Gastroesophageal sphincter (tissue), 4 donors: ENCODE measurements at regions not wholly inside any gene's neighbourhood (a gene's known extent, or its start where the extent isn't known, plus 50 kb on each side); places are given as distances from the start of the nearest gene placed in this dataset.
"Not testable (repeated sequence)": the region's sequence is repeated elsewhere in the genome, so short reads cannot be mapped to it uniquely, and the experiment has no call there.

ENCODE experiments used
- ATAC-seq: fragments of 150-250 bp; one replicate; pipeline ENCODE4 v1.9.1; 2016; ENCODE audit warnings: mild to moderate bottlenecking, moderate library complexity
- H3K27ac ChIP-seq, 4 donors: fragments of 200-600 bp; sonication (generic) in 3 of 4; 1 replicate in 3 of 4; 2 replicates in 1 of 4; pipeline ENCODE4 v1.5.1; 2016 to 2019
- H3K27me3 ChIP-seq: fragments of 200-600 bp; sonication (generic); one replicate; pipeline ENCODE4 v1.5.1; 2019
- H3K36me3 ChIP-seq, 2 donors: fragments of 200-600 bp; sonication (generic); one replicate each; pipeline ENCODE4 v1.5.1; 2019; ENCODE audit warnings: control low read depth in 1 of 2
- H3K4me1 ChIP-seq, 3 donors: fragments of 200-600 bp; sonication (generic); 1 replicate in 2 of 3; 2 replicates in 1 of 3; pipeline ENCODE4 v1.5.1; 2016 to 2019; ENCODE audit warnings: control low read depth in 2 of 3
- H3K4me3 ChIP-seq, 2 donors: fragments of 200-600 bp; sonication (generic); one replicate each; pipeline ENCODE4 v1.5.1; 2019; ENCODE audit warnings: mild to moderate bottlenecking in 1 of 2, moderate library complexity in 1 of 2
- H3K9me3 ChIP-seq, 3 donors: fragments of 200-600 bp; sonication (generic); one replicate each; pipeline ENCODE4 v1.5.1; 2017 to 2019; ENCODE audit warnings: control low read depth in 2 of 3
- EP300 ChIP-seq: sonication (generic); formaldehyde crosslinking; IDR thresholded peaks from one replicate; pipeline ENCODE4 v1.6.1; 2017; ENCODE audit warnings: antibody characterized with exemption, mild to moderate bottlenecking
- POLR2A ChIP-seq, 2 donors: fragments of 450-650 bp; IDR thresholded peaks; one replicate each; pipeline ENCODE4 v1.6.1; 2017; ENCODE audit warnings: antibody characterized with exemption in 2 of 2, mild to moderate bottlenecking in 2 of 2, moderate library complexity in 1 of 2
- POLR2AphosphoS5 ChIP-seq: sonication (generic); formaldehyde crosslinking; IDR thresholded peaks from one replicate; pipeline ENCODE4 v1.6.1; 2017; ENCODE audit warnings: antibody characterized with exemption
- WGBS, 2 donors: methylation state at CpG; one replicate each; pipeline ENCODE4 v1.1.5; 2018; ENCODE audit warnings: low coverage in 1 of 2; 5-methylcytosine and 5-hydroxymethylcytosine counted together
- TF ChIP-seq, protein P1 (sequence below), 4 experiments: fragments of 200-600 bp in 2 of 4; fragments of 450-650 bp in 2 of 4; sonication (generic) in 1 of 4; IDR thresholded peaks; one replicate each; pipeline ENCODE4 v1.5.1; 2017 to 2019; ENCODE audit warnings: antibody characterized with exemption in 4 of 4, mild to moderate bottlenecking in 2 of 4, moderate library complexity in 2 of 4

DNA sequence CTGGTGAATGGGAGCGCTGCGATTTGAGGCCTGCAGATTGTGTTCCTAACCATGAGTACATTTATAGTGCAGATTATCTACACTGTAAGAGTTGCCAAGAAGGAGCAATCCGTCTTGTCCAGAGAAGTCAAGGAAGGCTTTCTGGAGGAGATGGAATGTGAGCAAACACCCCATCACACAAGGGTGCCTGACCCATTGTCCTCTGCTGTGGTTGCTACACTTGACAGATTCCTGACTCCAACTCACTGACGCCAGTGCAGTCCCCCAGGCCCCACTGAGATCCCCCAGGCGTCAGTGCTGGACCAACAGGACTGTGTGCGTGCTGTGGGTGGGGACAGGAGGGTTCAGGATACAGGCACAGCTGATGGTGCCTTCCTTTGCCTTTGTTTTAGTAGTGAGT, 135.9 kb upstream of the TPM1 start:
- TF ChIP-seq EP300 (peak; percentile 91), POLR2A (IDR thresholded peaks at IDR 0.05) (no peak), POLR2AphosphoS5 (peak; percentile 80)
- TF ChIP-seq, protein P1, sequence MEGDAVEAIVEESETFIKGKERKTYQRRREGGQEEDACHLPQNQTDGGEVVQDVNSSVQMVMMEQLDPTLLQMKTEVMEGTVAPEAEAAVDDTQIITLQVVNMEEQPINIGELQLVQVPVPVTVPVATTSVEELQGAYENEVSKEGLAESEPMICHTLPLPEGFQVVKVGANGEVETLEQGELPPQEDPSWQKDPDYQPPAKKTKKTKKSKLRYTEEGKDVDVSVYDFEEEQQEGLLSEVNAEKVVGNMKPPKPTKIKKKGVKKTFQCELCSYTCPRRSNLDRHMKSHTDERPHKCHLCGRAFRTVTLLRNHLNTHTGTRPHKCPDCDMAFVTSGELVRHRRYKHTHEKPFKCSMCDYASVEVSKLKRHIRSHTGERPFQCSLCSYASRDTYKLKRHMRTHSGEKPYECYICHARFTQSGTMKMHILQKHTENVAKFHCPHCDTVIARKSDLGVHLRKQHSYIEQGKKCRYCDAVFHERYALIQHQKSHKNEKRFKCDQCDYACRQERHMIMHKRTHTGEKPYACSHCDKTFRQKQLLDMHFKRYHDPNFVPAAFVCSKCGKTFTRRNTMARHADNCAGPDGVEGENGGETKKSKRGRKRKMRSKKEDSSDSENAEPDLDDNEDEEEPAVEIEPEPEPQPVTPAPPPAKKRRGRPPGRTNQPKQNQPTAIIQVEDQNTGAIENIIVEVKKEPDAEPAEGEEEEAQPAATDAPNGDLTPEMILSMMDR (IDR thresholded peaks at IDR 0.05) = no peak
- Histone ChIP-seq H3K4me3 (no peak overlapping the region), H3K27ac (peak overlapping the region; percentile 82 to 94 (median 88)), H3K4me1 (peaks cover 3 to 60% (median 6%) of the 10 kb centered on the region in 3 donors), H3K27me3 (no peaks in the 10 kb centered on the region), H3K36me3 (no peaks in the 10 kb centered on the region), H3K9me3 (no peaks in the 10 kb centered on the region)
- 50% methylated on average over 4 of the region's 6 CpGs; no CpG with 5 or more reads in 1 of the 2 donors for WGBS, 2 donors
- peak; percentile 85 for ATAC-seq

DNA sequence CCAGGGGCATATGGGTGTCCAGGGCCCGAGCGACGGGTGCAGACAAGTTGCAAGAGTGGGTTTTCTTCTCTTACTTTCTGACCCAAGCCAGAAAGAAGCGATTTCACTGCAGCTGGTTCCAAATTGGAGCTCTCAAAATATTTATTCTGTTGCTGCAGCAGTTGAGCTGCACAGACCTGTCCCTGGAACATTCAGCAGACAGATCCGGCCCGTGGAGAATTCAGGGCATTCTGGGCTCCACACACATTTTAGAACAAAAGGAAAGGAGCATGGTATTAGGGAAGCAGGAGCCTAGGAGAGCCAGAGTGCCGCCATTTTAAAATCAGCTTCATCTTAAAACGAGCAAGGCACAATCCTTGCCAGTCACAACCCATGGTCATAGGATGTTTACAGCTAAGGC, 135.3 kb upstream of the TPM1 start:
- H3K27ac ChIP-seq = peak overlapping the region; percentile 82 to 94 (median 88)
- 30 to 32% methylated on average over 3 to 4 of the region's 8 CpGs for WGBS, 2 donors
- peak; percentile 51 for ATAC-seq

DNA sequence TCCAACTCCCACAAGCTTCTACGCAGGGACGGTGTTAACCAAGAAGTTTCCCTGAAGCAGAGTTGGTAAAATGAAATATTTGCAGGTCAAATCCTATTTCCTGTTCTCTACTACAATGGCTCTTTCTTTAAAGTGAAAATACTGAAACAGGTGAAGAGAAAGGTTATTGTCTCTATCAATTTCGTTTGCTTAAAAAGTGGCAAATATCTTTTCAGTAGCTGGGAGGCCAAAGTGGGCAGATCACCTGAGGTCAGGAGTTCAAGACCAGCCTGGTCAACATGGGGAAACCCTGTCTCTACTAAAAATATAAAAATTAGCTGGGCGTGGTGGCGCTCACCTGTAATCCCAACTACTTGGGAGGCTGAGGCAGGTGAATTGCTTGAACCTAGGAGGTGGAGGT, 134.2 kb upstream of the TPM1 start:
- peak overlapping the region; percentile 82 to 94 (median 88) for H3K27ac ChIP-seq
- H3K36me3 ChIP-seq, H3K4me3 ChIP-seq, H3K9me3 ChIP-seq, H3K27me3 ChIP-seq, ATAC-seq: not testable (repeated sequence)
- WGBS, 2 donors = 61 to 96% methylated on average over 2 to 5 of the region's 5 CpGs
- peaks cover 0 to 54% (median 9%) of the 10 kb centered on the region in 3 donors for H3K4me1 ChIP-seq

More for the DNA sequence above, 135.3 kb upstream of the TPM1 start:
- Histone ChIP-seq H3K36me3 (no peaks in the 10 kb centered on the region), H3K4me3 (no peak overlapping the region), H3K4me1 (peaks cover 0 to 54% (median 6%) of the 10 kb centered on the region in 3 donors), H3K27me3 (no peaks in the 10 kb centered on the region), H3K9me3 (no peaks in the 10 kb centered on the region)
- TF ChIP-seq POLR2A (IDR thresholded peaks at IDR 0.05) = no peak
- TF ChIP-seq EP300 = no peak
- TF ChIP-seq, protein P1 (IDR thresholded peaks at IDR 0.05) = no peak
- no peak for TF ChIP-seq POLR2AphosphoS5

- peak overlapping the region in 1 of 4 donors; percentile 36 for H3K27ac ChIP-seq
- H3K36me3 ChIP-seq = no peaks in the 10 kb centered on the region
- no peak overlapping the region for H3K4me3 ChIP-seq
- H3K4me1 ChIP-seq = peaks cover 0 to 45% (median 9%) of the 10 kb centered on the region in 3 donors
- no peak for TF ChIP-seq EP300
- TF ChIP-seq POLR2AphosphoS5 = no peak
- no peak for TF ChIP-seq POLR2A (IDR thresholded peaks at IDR 0.05)
- TF ChIP-seq, protein P1 (IDR thresholded peaks at IDR 0.05) = no peak
- H3K9me3 ChIP-seq = no peaks in the 10 kb centered on the region
- 70% methylated on average over 1 to 2 of the region's 3 CpGs for WGBS, 2 donors
- no peak for ATAC-seq
- H3K27me3 ChIP-seq = no peaks in the 10 kb centered on the region
Measured at GRCh38 chr15:62909257-62909656, 133.3 kb upstream of the TPM1 start.

DNA sequence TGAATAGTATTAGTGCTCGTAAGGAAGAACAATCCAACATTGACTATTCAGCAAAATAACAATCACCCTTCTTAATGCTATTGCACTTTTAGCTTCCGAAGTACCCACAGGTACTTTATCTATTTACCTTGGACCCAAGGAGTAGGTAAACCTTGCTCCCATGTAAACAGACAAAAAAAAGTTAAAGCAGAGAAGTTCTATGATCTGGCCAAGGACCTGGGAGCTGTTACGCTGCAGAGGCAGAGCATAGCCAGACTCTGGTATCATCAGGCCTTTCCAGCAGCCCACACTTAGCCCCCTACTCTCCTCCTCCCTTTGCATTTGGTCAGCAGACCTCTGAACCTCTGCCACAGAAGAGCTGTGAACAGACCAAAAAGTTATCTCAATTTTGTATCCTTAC, 130.3 kb upstream of the TPM1 start:
- ATAC-seq = no peak
- no peaks in the 10 kb centered on the region for H3K36me3 ChIP-seq
- H3K4me1 ChIP-seq = peaks cover 0 to 20% (median 7%) of the 10 kb centered on the region in 3 donors
- no peak overlapping the region for H3K4me3 ChIP-seq
- WGBS, 2 donors = 82 to 98% methylated on average over 3 of the region's 3 CpGs
- no peaks in the 10 kb centered on the region for H3K27me3 ChIP-seq
- H3K27ac ChIP-seq = no peak overlapping the region
- TF ChIP-seq POLR2AphosphoS5 (no peak), POLR2A (IDR thresholded peaks at IDR 0.05) (no peak), EP300 (no peak)
- TF ChIP-seq, protein P1 (IDR thresholded peaks at IDR 0.05) = no peak
- H3K9me3 ChIP-seq = no peaks in the 10 kb centered on the region
